HEK293 (cell line): ENCODE measurements at regions not wholly inside any gene's neighbourhood (a gene's known extent, or its start where the extent isn't known, plus 50 kb on each side); places are given as distances from the start of the nearest gene placed in this dataset.

Experiments
- BCL11A ChIP-seq: fragments of 450-650 bp; formaldehyde crosslinking; IDR thresholded peaks from 2 replicates; pipeline ENCODE4 v1.5.1; 2016; ENCODE audit warnings: low read depth, missing biosample characterization, missing genetic modification characterization
- HOXA7 ChIP-seq: sonication (generic); formaldehyde crosslinking; IDR thresholded peaks from 2 replicates; pipeline ENCODE4 v1.8.1; 2022; ENCODE audit warnings: missing genetic modification reagents, borderline replicate concordance
- IKZF3 ChIP-seq: fragments of 450-650 bp; IDR thresholded peaks from 2 replicates; pipeline ENCODE4 v1.5.0; 2018; ENCODE audit warnings: missing biosample characterization, mild to moderate bottlenecking, missing genetic modification characterization, moderate library complexity
- PBX3 ChIP-seq: sonication (generic); formaldehyde crosslinking; IDR thresholded peaks from 2 replicates; pipeline ENCODE4 v1.8.1; 2022; ENCODE audit warnings: mild to moderate bottlenecking, moderate library complexity, missing genetic modification reagents
- PRDM6 ChIP-seq: fragments of 450-650 bp; formaldehyde crosslinking; IDR thresholded peaks from 2 replicates; pipeline ENCODE4 v1.5.1; 2017; ENCODE audit warnings: missing biosample characterization, missing genetic modification characterization
- WT1 ChIP-seq: fragments of 450-650 bp; formaldehyde crosslinking; IDR thresholded peaks from 2 replicates; pipeline ENCODE4 v1.5.1; 2016; ENCODE audit warnings: missing biosample characterization, missing genetic modification characterization
- ZNF26 ChIP-seq: fragments of 450-650 bp; formaldehyde crosslinking; IDR thresholded peaks from 2 replicates; pipeline ENCODE4 v1.5.1; 2016; ENCODE audit warnings: missing biosample characterization, missing genetic modification characterization
- ZNF48 ChIP-seq: fragments of 450-650 bp; formaldehyde crosslinking; IDR thresholded peaks from 2 replicates; pipeline ENCODE4 v1.5.1; 2016; ENCODE audit warnings: missing biosample characterization, missing genetic modification characterization
- ZNF501 ChIP-seq: fragments of 450-650 bp; formaldehyde crosslinking; IDR thresholded peaks from 2 replicates; pipeline ENCODE4 v1.5.1; 2016; ENCODE audit warnings: missing biosample characterization, missing genetic modification characterization
- ZNF555 ChIP-seq: fragments of 450-650 bp; formaldehyde crosslinking; conservative IDR thresholded peaks from 2 replicates; pipeline ENCODE4 v1.5.1; 2017; ENCODE audit warnings: missing biosample characterization, mild to moderate bottlenecking, missing genetic modification characterization, inconsistent platforms
- ZNF76 ChIP-seq: fragments of 450-650 bp; formaldehyde crosslinking; IDR thresholded peaks from 2 replicates; pipeline ENCODE4; 2016; ENCODE audit warnings: low read depth, missing biosample characterization, missing genetic modification characterization, borderline replicate concordance
- ZNF776 ChIP-seq: fragments of 450-650 bp; formaldehyde crosslinking; IDR thresholded peaks from 2 replicates; pipeline ENCODE4 v1.5.0; 2017; ENCODE audit warnings: missing biosample characterization, missing genetic modification characterization, borderline replicate concordance
- TF ChIP-seq, protein P1 (sequence below): fragments of 450-650 bp; formaldehyde crosslinking; IDR thresholded peaks from 2 replicates; pipeline ENCODE4 v1.5.1; 2016; ENCODE audit warnings: missing biosample characterization, missing genetic modification characterization
- TF ChIP-seq, protein P2 (sequence below): fragments of 450-650 bp; formaldehyde crosslinking; IDR thresholded peaks from 2 replicates; pipeline ENCODE4 v1.5.1; 2016; ENCODE audit warnings: missing biosample characterization, missing genetic modification characterization, low read depth
- TF ChIP-seq, protein P3 (sequence below): fragments of 450-650 bp; formaldehyde crosslinking; IDR thresholded peaks from 2 replicates; pipeline ENCODE4 v1.5.1; 2016; ENCODE audit warnings: missing biosample characterization, missing genetic modification characterization

GRCh38 chr11:122219791-122220190 is 103.8 kb upstream of the BLID start (continued):
- TF ChIP-seq, protein P1, sequence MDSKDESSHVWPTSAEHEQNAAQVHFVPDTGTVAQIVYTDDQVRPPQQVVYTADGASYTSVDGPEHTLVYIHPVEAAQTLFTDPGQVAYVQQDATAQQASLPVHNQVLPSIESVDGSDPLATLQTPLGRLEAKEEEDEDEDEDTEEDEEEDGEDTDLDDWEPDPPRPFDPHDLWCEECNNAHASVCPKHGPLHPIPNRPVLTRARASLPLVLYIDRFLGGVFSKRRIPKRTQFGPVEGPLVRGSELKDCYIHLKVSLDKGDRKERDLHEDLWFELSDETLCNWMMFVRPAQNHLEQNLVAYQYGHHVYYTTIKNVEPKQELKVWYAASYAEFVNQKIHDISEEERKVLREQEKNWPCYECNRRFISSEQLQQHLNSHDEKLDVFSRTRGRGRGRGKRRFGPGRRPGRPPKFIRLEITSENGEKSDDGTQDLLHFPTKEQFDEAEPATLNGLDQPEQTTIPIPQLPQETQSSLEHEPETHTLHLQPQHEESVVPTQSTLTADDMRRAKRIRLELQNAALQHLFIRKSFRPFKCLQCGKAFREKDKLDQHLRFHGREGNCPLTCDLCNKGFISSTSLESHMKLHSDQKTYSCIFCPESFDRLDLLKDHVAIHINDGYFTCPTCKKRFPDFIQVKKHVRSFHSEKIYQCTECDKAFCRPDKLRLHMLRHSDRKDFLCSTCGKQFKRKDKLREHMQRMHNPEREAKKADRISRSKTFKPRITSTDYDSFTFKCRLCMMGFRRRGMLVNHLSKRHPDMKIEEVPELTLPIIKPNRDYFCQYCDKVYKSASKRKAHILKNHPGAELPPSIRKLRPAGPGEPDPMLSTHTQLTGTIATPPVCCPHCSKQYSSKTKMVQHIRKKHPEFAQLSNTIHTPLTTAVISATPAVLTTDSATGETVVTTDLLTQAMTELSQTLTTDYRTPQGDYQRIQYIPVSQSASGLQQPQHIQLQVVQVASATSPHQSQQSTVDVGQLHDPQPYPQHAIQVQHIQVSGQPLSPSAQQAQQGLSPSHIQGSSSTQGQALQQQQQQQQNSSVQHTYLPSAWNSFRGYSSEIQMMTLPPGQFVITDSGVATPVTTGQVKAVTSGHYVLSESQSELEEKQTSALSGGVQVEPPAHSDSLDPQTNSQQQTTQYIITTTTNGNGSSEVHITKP (tag by site-specific recombination) = no peak
- TF ChIP-seq BCL11A (tag by site-specific recombination) = no peak
- TF ChIP-seq ZNF26 (tag by site-specific recombination) = no peak
- TF ChIP-seq, protein P2, sequence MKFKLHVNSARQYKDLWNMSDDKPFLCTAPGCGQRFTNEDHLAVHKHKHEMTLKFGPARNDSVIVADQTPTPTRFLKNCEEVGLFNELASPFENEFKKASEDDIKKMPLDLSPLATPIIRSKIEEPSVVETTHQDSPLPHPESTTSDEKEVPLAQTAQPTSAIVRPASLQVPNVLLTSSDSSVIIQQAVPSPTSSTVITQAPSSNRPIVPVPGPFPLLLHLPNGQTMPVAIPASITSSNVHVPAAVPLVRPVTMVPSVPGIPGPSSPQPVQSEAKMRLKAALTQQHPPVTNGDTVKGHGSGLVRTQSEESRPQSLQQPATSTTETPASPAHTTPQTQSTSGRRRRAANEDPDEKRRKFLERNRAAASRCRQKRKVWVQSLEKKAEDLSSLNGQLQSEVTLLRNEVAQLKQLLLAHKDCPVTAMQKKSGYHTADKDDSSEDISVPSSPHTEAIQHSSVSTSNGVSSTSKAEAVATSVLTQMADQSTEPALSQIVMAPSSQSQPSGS (tag by site-specific recombination) = no peak
- TF ChIP-seq IKZF3 (tag by site-specific recombination) = no peak
- TF ChIP-seq, protein P3, sequence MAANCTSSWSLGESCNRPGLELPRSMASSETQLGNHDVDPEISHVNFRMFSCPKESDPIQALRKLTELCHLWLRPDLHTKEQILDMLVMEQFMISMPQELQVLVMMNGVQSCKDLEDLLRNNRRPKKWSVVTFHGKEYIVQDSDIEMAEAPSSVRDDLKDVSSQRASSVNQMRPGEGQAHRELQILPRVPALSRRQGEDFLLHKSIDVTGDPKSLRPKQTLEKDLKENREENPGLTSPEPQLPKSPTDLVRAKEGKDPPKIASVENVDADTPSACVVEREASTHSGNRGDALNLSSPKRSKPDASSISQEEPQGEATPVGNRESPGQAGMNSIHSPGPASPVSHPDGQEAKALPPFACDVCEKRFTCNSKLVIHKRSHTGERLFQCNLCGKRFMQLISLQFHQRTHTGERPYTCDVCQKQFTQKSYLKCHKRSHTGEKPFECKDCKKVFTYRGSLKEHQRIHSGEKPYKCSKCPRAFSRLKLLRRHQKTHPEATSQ = no peak
- TF ChIP-seq ZNF76 (tag by site-specific recombination) = no peak
- no peak for TF ChIP-seq HOXA7 (CRISPR knock-in tag)
- no peak for TF ChIP-seq PBX3 (CRISPR knock-in tag)
- TF ChIP-seq ZNF48 (tag by site-specific recombination) = no peak
- no peak for TF ChIP-seq ZNF501 (tag by site-specific recombination)
- TF ChIP-seq ZNF776 = no peak
- no peak for TF ChIP-seq WT1 (tag by site-specific recombination)
- no peak for TF ChIP-seq PRDM6 (tag by site-specific recombination)
- TF ChIP-seq ZNF555 = no peak
